GM12878 (cell line): ENCODE measurements at regions not wholly inside any gene's neighbourhood (a gene's known extent, or its start where the extent isn't known, plus 50 kb on each side); places are given as distances from the start of the nearest gene placed in this dataset.

Experiments
- BACH1 ChIP-seq: fragments of 450-650 bp; IDR thresholded peaks from 2 replicates; pipeline ENCODE4 v1.6.1; 2017; ENCODE audit warnings: mild to moderate bottlenecking, borderline replicate concordance
- CEBPB ChIP-seq, 2 experiments: fragments of 150-350 bp in 1 of 2; IDR thresholded peaks; 2 replicates each; pipeline ENCODE4 v1.6.1; 2012 to 2014; ENCODE audit warnings: low read depth in 2 of 2, low read length in 2 of 2, borderline replicate concordance in 1 of 2, inconsistent platforms in 1 of 2
- CEBPZ ChIP-seq: fragments of 150-350 bp; IDR thresholded peaks from 2 replicates; pipeline ENCODE4 v1.6.1; 2016; ENCODE audit warnings: low read depth, low read length
- CTCF ChIP-seq, 3 experiments: IDR thresholded peaks in 2 of 3; conservative IDR thresholded peaks in 1 of 3; 2 replicates each; pipeline ENCODE4 v1.5.1; 2011; ENCODE audit warnings: low read depth in 3 of 3, low read length in 3 of 3, mild to moderate bottlenecking in 3 of 3, control low read depth in 2 of 3, moderate library complexity in 2 of 3, inconsistent platforms in 1 of 3, mixed read lengths in 1 of 3; ENCODE audit not compliant: control insufficient read depth in 2 of 3, insufficient read depth in 1 of 3; ENCODE audit errors: extremely low read depth in 1 of 3
- EZH2 ChIP-seq: IDR thresholded peaks from 2 replicates; pipeline ENCODE4 v1.6.1; 2012; ENCODE audit warnings: low read depth, mild to moderate bottlenecking, control low read depth, inconsistent platforms, low read length, borderline replicate concordance; ENCODE audit not compliant: control insufficient read depth
- GABPA ChIP-seq: IDR thresholded peaks from 2 replicates; pipeline ENCODE4 v1.6.1; 2014; ENCODE audit warnings: antibody characterized with exemption, low read depth, mild to moderate bottlenecking, inconsistent platforms
- JUNB ChIP-seq: IDR thresholded peaks from 2 replicates; pipeline ENCODE4 v1.6.1; 2016; ENCODE audit warnings: antibody characterized with exemption, mild to moderate bottlenecking
- SRF ChIP-seq, 2 experiments: IDR thresholded peaks; 2 replicates each; pipeline ENCODE4 v1.6.1; 2011; ENCODE audit warnings: low read depth in 2 of 2, low read length in 2 of 2, mild to moderate bottlenecking in 1 of 2, moderate library complexity in 1 of 2

- TF ChIP-seq SRF (IDR thresholded peaks at IDR 0.05; ENCODE audit: low read depth in 2 of 2, low read length in 2 of 2) (no peak), CEBPZ (no peak), GABPA (no peak), CTCF (IDR thresholded peaks at IDR 0.05 in 2 of 3, conservative IDR thresholded peaks at IDR 0.05 in 1 of 3; ENCODE audit: control insufficient read depth in 2 of 3, extremely low read depth in 1 of 3, insufficient read depth in 1 of 3, low read depth in 3 of 3, low read length in 3 of 3) (no peak), BACH1 (no peak), JUNB (no peak), EZH2 (no peak), CEBPB (IDR thresholded peaks at IDR 0.05; ENCODE audit: borderline replicate concordance in 1 of 2, low read depth in 2 of 2, low read length in 2 of 2) (no peak)
Measured at GRCh38 chr14:38662781-38663180, 406.9 kb upstream of the CLEC14A start.
